HG02870 (cell line): ENCODE measurements at regions not wholly inside any gene's neighbourhood (a gene's known extent, or its start where the extent isn't known, plus 50 kb on each side); places are given as distances from the start of the nearest gene placed in this dataset.

Experiments used
- ATAC-seq: cut with Tn5 transposase; IDR thresholded peaks from one replicate; pipeline ENCODE4 v1.9.1; 2021; ENCODE audit warnings: mild to moderate bottlenecking, moderate library complexity; ENCODE audit not compliant: unreplicated experiment

- ATAC-seq, result no peak
Observed at GRCh38 chr5:67393211-67393610, 196.6 kb upstream of the CD180 start.

DNA sequence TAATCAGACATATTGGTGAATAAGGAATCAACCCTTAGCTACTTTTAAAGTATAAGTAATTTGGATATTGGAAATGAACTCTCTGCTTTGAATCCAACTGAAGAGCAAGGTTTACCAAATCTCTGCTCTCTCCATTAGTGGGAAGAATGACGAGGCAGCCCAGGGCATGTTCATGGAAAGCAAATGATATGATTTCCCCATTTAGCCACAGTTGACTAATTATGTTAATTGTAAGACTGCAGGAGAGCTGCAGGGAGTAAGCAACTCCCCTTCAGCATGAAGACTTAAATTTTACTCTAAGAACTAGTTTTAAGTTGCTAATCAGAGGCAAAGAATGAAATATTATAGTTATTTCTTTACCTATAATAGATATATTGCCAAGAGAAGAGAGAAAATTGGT lies 194.3 kb upstream of the CD180 start:
- ATAC-seq, result no peak

DNA sequence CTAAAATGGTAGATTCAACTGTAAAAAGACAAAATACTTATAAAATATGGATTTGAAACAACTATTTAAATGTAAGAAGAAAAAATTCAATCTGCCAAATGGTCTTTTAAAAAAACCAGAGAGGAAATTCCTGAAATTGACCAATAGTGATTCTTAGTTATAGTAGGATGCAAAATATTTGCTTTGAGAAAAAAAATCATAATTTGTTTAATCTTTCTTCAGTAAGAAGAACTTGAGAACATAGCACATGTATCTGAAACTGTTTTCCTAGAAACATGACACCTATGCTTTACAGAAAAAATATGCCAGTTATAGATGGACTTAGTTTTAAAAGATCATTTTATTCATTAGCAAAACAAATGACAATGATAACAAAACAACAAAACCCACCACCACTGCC lies 186.9 kb upstream of the CD180 start:
- ATAC-seq, result no peak

GRCh38 chr5:67381236-67381880 lies 184.8 kb upstream of the CD180 start:
- no peak for ATAC-seq

DNA sequence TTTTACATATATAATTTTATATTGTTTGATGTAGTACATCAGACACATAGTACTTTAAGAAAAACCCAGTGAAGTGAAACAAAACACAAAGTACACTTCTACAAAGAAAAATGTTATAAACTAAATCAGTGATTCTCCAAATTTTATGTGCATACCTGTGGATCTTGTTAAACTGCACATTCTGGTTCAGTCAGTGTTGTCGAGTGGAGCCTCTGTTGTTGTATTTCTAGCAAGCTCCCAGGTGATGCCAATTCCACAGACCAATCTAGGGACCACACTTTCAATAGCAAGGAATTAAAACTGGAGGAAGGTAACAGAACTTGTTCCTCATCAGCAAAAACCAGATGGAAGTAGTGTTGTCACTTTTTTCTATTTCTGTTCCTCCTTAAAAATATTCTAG lies 183.8 kb upstream of the CD180 start:
- no peak for ATAC-seq

- no peak for ATAC-seq
Observed at GRCh38 chr5:67379753-67380152, 183.2 kb upstream of the CD180 start.

DNA sequence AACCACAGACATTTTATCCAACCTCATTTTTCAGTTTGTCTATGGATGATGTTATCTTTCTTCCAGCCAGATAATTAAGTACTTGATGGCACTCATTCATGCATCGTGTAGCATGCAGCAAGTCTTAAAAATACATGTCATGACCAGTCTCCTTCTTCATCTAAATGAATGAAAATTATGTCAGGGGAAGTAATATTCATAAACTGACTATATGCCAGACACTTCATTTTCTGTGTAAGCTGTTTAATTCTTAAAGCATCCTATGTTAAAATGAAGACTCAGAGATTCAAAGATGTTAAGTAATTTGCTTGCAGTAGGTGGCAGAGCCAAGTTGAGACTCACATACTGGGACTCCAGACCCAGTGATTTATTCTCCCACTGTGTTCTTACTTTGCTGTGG lies 181.7 kb upstream of the CD180 start:
- ATAC-seq, result no peak

DNA sequence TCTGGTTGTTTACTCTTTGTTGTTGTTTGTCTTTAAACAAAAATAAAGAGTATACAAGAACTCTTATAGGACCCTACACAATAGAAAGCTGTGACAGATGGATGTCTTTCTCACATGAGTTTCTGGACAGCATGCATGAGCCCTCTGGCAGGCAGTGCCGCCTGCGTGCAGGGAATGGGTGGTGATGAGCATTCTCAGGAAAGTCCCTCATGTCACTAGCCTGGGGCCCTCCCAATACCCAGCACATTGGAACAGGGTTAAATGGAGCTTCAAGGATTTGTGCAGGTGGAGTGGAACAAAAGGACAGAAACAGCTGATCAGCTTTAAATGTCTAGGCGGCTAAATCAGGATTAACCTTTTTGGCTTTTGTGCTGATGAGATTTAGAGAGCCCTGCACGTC lies 181.0 kb upstream of the CD180 start:
- ATAC-seq, result no peak

DNA sequence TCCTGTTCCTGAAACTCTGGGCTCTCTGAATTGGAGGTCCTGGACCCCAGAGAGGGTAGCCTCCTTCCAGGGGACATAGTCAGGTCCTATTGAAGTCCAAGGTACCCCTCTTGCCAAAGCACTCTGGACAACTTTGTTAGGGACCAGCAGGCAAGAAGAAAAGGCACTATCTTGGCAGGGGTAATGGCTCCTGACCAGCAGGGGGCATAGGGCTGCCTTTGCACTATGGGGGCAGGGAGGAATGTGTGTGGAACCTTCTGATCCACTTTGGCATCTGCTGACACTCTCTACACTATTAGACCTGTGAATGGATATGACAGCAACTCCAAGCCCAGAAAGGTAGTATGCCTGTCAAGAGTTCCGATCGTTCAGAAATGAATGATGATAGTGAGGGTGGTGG lies 179.0 kb upstream of the CD180 start:
- no peak for ATAC-seq

DNA sequence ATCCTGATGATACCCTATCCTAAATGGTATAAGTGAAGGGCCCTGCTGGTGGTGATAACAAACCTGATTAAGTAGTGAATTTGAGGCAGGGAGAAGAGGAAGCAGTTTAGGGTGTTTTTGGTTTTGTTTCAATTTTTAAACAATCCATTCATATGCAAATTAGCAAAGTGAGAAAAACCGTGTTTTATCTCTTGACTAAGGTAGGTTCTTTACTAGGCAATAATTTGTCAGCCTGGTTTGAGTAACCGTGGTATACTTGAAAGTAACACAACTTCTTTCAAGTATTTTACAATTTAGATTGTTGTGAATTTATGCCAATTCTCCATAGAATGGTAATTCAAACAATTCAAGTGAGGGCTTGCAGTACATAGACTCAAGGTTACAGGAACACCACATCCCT lies 177.8 kb upstream of the CD180 start:
- ATAC-seq, result no peak

- no peak for ATAC-seq
Observed at GRCh38 chr5:67373518-67373917, 176.9 kb upstream of the CD180 start.

GRCh38 chr5:67372887-67373286 lies 176.3 kb upstream of the CD180 start:
- ATAC-seq, result no peak

DNA sequence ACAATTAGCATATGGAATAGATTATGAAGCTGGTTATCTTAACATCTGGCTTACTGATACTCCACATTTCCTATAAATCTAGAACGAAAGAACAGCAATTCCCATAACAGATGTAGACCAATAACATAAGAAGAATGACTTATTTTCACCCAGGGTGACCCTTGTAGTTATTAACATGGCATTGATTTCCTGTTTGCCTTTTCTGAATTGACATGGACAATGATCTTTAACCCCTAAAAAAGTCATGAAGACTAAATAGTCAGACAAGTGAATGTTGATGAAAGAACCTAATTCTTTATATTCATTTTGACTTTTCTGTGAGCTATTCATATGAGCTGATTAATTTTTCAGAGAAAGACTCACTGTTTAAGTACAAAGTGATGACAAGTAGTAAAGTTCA lies 175.3 kb upstream of the CD180 start:
- ATAC-seq, result no peak

GRCh38 chr5:67366691-67367395 lies 170.2 kb upstream of the CD180 start:
- no peak for ATAC-seq

- no peak for ATAC-seq
Observed at GRCh38 chr5:67366276-67366675, 169.7 kb upstream of the CD180 start.

GRCh38 chr5:67364381-67364970 lies 167.9 kb upstream of the CD180 start:
- no peak for ATAC-seq

- no peak for ATAC-seq
Observed at GRCh38 chr5:67363963-67364362, 167.4 kb upstream of the CD180 start.

GRCh38 chr5:67363180-67363709 lies 166.6 kb upstream of the CD180 start:
- no peak for ATAC-seq

DNA sequence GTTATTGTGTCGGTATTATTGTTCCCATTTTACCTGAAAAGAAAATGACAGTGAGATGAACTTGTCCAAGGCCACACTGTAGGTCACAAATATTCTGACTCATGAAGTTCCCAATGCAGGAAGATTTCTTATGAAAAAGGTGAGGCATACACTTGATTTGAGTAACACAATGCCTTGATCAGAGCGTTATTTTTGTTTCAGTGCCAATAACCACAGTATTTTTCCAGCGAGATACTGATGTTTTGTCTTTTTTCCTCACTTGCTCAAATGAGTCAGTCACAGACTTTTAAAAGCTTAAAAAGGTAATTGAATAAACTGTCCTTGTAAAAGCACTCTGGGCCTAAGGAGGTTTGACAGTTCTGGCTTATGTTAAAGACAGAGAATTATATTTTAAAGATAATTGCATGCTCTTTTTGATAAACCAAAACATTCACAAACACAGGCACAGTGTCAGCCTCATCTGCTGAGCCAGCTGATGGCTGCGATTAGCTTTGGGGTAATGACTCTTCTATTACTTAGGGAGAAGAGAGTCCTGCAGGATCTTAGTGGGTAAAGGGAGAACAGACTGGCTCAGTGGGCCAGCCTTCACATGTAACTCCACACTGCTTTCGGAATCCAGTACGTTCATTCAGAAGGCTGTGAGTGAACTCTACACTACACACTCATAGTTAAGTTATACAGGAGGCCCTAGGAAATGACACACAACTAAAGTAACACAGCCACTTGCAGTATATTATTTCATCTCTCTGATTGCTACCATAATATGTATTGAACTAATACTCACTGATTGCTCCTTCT lies 165.5 kb upstream of the CD180 start:
- no peak for ATAC-seq

DNA sequence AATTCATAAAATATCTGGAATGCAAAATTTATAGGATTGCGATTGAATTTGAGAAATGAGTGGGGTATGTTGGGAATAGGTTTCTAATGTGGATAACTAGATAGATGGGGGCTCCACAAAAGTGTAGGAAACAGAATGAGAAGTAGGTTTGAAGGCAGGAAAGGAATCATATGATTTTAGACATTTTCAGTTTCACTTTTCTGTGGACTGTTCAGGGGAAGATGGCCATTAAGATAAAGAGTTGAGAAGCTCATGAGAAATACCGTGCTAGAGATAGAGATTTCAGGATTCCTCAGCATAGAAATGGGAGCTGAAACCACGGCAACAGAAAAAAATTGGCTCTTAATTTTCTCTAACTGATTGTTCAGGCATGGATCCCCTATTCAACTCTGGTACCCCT lies 163.4 kb upstream of the CD180 start:
- no peak for ATAC-seq

DNA sequence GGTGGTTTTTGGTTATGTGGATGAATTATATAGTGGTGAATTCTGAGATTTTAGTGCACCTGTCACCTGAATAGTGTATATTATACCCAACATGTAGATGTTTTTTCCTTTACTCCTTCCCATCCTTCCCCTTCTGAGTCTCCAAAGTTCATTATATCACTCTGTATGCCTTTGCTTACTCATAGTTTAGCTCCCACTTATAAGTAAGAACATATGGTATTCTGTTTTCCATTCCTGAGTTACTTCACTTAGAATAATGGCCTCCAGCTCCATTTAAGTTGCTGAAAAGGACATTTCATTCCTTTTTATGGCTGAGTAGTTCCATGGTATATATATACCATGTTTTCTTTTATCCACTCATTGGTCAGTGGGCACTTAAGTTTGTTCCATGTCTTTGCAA lies 161.6 kb upstream of the CD180 start:
- ATAC-seq, result no peak
